Esophagus squamous epithelium (tissue), 4 donors: ENCODE measurements at regions not wholly inside any gene's neighbourhood (a gene's known extent, or its start where the extent isn't known, plus 50 kb on each side); places are given as distances from the start of the nearest gene placed in this dataset.

ENCODE experiments used
- POLR2A ChIP-seq, 4 donors: fragments of 450-650 bp; IDR thresholded peaks; one replicate each; pipeline ENCODE4 v1.6.1; 2017; ENCODE audit warnings: antibody characterized with exemption in 4 of 4, mild to moderate bottlenecking in 4 of 4, moderate library complexity in 3 of 4
- TF ChIP-seq, protein P1 (sequence below), 6 experiments: fragments of 450-650 bp in 4 of 6; fragments of 200-600 bp in 2 of 6; sonication (generic) in 2 of 6; IDR thresholded peaks; one replicate each; pipeline ENCODE4 v1.5.1; 2016 to 2019; ENCODE audit warnings: antibody characterized with exemption in 6 of 6, mild to moderate bottlenecking in 4 of 6, moderate library complexity in 4 of 6

DNA sequence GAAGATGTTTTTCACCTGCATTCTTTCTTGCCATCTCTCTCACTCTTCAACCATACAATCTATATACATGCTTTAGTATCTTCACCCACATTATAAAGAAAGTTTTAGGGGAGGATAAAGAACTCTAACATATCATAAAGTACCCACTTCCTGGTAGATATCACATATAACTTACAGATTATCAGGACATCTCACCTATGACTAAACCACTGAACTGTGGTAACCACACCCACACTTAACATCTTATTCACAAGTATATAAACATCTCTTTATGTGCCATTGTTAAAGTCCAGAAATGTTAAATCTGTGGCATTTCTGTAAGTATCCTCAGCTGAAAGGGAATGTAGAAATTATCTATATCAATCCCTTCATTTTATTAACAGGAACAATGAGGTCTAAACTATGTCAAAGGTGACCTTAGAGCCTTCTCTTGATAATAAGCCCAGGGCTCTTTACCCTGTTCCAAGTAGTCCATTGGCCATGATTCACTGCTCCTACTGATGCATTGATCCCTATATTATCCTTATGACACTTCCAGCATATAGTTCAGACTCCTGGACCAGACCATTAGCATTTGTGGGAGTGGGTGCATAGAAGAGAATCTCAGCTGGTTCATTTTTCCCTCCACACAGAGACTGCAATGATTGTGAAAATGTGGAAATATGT lies 182.4 kb downstream of the SUCLG1 start:
- TF ChIP-seq, protein P1, sequence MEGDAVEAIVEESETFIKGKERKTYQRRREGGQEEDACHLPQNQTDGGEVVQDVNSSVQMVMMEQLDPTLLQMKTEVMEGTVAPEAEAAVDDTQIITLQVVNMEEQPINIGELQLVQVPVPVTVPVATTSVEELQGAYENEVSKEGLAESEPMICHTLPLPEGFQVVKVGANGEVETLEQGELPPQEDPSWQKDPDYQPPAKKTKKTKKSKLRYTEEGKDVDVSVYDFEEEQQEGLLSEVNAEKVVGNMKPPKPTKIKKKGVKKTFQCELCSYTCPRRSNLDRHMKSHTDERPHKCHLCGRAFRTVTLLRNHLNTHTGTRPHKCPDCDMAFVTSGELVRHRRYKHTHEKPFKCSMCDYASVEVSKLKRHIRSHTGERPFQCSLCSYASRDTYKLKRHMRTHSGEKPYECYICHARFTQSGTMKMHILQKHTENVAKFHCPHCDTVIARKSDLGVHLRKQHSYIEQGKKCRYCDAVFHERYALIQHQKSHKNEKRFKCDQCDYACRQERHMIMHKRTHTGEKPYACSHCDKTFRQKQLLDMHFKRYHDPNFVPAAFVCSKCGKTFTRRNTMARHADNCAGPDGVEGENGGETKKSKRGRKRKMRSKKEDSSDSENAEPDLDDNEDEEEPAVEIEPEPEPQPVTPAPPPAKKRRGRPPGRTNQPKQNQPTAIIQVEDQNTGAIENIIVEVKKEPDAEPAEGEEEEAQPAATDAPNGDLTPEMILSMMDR (IDR thresholded peaks at IDR 0.05), result no peak
- TF ChIP-seq POLR2A (IDR thresholded peaks at IDR 0.05), result no peak
